Stomach (tissue), 8 donors: ENCODE measurements at regions not wholly inside any gene's neighbourhood (a gene's known extent, or its start where the extent isn't known, plus 50 kb on each side); places are given as distances from the start of the nearest gene placed in this dataset.
A peak's percentile ranks its signal among the peaks of the same experiment; 100 is the strongest.
"Not testable (repeated sequence)": the region's sequence is repeated elsewhere in the genome, so short reads cannot be mapped to it uniquely, and the experiment has no call there.

Source experiments
- DNase-seq, 2 donors: peaks; one replicate each; pipeline versions ENCODE4 v3.0.0 to v3.0.0-alpha.2; 2013 to 2019
- H3K27ac ChIP-seq, 5 donors: fragments of 200-600 bp in 4 of 5; sonication (generic) in 4 of 5; one replicate each; pipeline ENCODE4 v1.5.1; 2013 to 2019; ENCODE audit warnings: mild to moderate bottlenecking in 1 of 5, moderate library complexity in 1 of 5
- H3K27me3 ChIP-seq, 3 donors: fragments of 200-600 bp; sonication (generic); one replicate each; pipeline ENCODE4 v1.5.1; 2017 to 2019; ENCODE audit warnings: mixed run types in 1 of 3
- H3K36me3 ChIP-seq, 4 donors: fragments of 200-600 bp; sonication (generic); 1 replicate in 3 of 4; 2 replicates in 1 of 4; pipeline ENCODE4 v1.5.1; 2016 to 2019
- H3K4me1 ChIP-seq, 4 donors: fragments of 200-600 bp; sonication (generic); one replicate each; pipeline ENCODE4 v1.5.1; 2016 to 2019
- H3K4me3 ChIP-seq, 4 donors: fragments of 200-600 bp; sonication (generic) in 3 of 4; one replicate each; pipeline ENCODE4 v1.5.1; 2016 to 2019; ENCODE audit warnings: mild to moderate bottlenecking in 1 of 4
- H3K9me3 ChIP-seq, 4 donors: fragments of 200-600 bp; sonication (generic); one replicate each; pipeline ENCODE4 v1.5.1; 2016 to 2019
- CTCF ChIP-seq, 7 experiments: fragments of 450-650 bp in 4 of 7; fragments of 200-600 bp in 3 of 7; sonication (generic) in 3 of 7; IDR thresholded peaks; one replicate each; pipeline ENCODE4 v1.5.1; 2016 to 2019; ENCODE audit warnings: antibody characterized with exemption in 7 of 7, control low read depth in 2 of 7, mild to moderate bottlenecking in 1 of 7
- EP300 ChIP-seq: sonication (generic); formaldehyde crosslinking; IDR thresholded peaks from one replicate; pipeline ENCODE4 v1.6.1; 2017; ENCODE audit warnings: antibody characterized with exemption
- POLR2A ChIP-seq, 4 donors: fragments of 450-650 bp; IDR thresholded peaks; one replicate each; pipeline ENCODE4 v1.6.1; 2016; ENCODE audit warnings: antibody characterized with exemption in 4 of 4, control low read depth in 2 of 4, mild to moderate bottlenecking in 1 of 4, moderate library complexity in 1 of 4
- POLR2AphosphoS5 ChIP-seq, 3 donors: sonication (generic); formaldehyde crosslinking; IDR thresholded peaks; one replicate each; pipeline ENCODE4 v1.6.1; 2016; ENCODE audit warnings: antibody characterized with exemption in 3 of 3
- WGBS, 5 donors: extraction: QIAGEN DNeasy Blood & Tissue Kit in 3 of 5; methylation state at CpG; one replicate each; pipeline versions ENCODE4 v1.1.5 to v1.1.7; 2013 to 2018; 5-methylcytosine and 5-hydroxymethylcytosine counted together
- intact Hi-C: fragments of 100-400 bp; cut with DNase I; formaldehyde crosslinking; loops from one replicate; pipeline ENCODE4 v1.15.1; 2023; ENCODE audit warnings: low total_unique reads
- donor health status: healthy with polysubstance abuse.
- donor health status: Bipolar disorder and iron deficiency.
- donor health status: healthy.

- DNase-seq = peak in 1 of 2 donors; percentile 82
- H3K36me3 ChIP-seq = no peaks in the 10 kb centered on the region
- WGBS, 5 donors = 0 to 4% (median 0%) methylated on average over 1 of the region's 1 CpG
- no peak overlapping the region for H3K4me3 ChIP-seq
- no peaks in the 10 kb centered on the region for H3K9me3 ChIP-seq
- peaks cover 0 to 5% (median 0%) of the 10 kb centered on the region in 4 donors for H3K4me1 ChIP-seq
- peak overlapping the region in 1 of 5 donors; percentile 18 for H3K27ac ChIP-seq
- intact Hi-C loops = loop anchor here (10.0 kb wide), 1 partner anchor 828 kb away; no protein-coding TSS in a partner anchor
- TF ChIP-seq POLR2AphosphoS5 (IDR thresholded peaks at IDR 0.05) = no peak
- no peak for TF ChIP-seq EP300
- no peak for TF ChIP-seq POLR2A (IDR thresholded peaks at IDR 0.05)
- peak in 5 of 7 experiments; percentile 31 to 71 (median 60) for TF ChIP-seq CTCF (IDR thresholded peaks at IDR 0.05)
- H3K27me3 ChIP-seq = no peaks in the 10 kb centered on the region
Observed at GRCh38 chr9:86486891-86487837, 133.0 kb upstream of the TUT7 start.

DNA sequence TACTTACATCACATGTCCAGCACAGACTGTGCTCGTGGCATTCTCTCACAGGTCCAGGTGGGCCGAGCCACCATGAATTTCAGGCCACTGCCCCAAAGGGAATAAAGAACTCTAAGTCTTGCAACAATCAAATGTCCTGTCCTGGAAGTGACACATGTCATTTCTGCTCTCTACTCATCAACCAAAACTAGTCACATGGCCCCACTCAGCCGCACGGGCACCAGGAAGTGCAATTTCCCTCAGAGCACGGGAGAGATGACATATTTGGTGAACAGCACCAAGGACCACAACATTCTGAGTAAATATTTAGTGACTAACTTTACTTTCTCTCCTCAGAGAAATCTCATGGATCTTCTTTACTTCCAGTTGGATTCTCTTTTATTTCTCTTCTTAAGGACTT is 131.1 kb upstream of the TUT7 start:
- DNase-seq = no peak
- Histone ChIP-seq H3K4me1 (peaks cover 0 to 5% (median 0%) of the 10 kb centered on the region in 4 donors), H3K9me3 (peaks cover 0 to 5% (median 0%) of the 10 kb centered on the region in 4 donors), H3K27me3 (no peaks in the 10 kb centered on the region), H3K4me3 (no peak overlapping the region), H3K27ac (no peak overlapping the region), H3K36me3 (no peaks in the 10 kb centered on the region)
- TF ChIP-seq POLR2A (IDR thresholded peaks at IDR 0.05) = no peak
- TF ChIP-seq POLR2AphosphoS5 (IDR thresholded peaks at IDR 0.05) = no peak
- no peak for TF ChIP-seq EP300
- no peak for TF ChIP-seq CTCF (IDR thresholded peaks at IDR 0.05)
- intact Hi-C loops = loop anchor here (10.0 kb wide), 1 partner anchor 829 kb away; no protein-coding TSS in a partner anchor
- 57 to 79% (median 66%) methylated on average over 5 of the region's 5 CpGs for WGBS, 5 donors

DNA sequence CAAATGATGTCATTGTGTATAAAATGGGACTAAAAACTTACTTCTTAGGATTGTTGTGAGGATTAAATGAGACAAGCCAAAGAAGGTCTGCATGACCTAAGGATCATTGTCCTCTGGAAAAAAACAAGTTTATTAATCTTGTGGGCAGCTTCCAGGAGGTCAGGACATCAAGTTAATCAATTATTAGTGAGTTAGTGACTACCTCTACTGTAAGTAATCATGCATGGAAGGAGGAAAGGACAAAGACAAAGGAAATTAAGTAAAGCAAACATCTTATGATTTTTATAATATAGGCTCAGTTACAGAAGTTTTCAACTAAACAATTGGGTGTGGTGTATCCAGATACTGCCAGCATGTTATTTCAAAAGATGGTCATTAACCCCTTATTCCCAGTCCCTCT is 129.3 kb upstream of the TUT7 start:
- intact Hi-C loops = loop anchor here (10.0 kb wide), 1 partner anchor 831 kb away; no protein-coding TSS in a partner anchor
- H3K4me1 ChIP-seq = peaks cover 0 to 5% (median 0%) of the 10 kb centered on the region in 4 donors
- DNase-seq = no peak
- H3K9me3 ChIP-seq = peaks cover 0 to 5% (median 0%) of the 10 kb centered on the region in 4 donors
- no peak for TF ChIP-seq POLR2A (IDR thresholded peaks at IDR 0.05)
- no peak for TF ChIP-seq POLR2AphosphoS5 (IDR thresholded peaks at IDR 0.05)
- no peak for TF ChIP-seq CTCF (IDR thresholded peaks at IDR 0.05)
- no peak for TF ChIP-seq EP300
- no peaks in the 10 kb centered on the region for H3K27me3 ChIP-seq
- H3K4me3 ChIP-seq = no peak overlapping the region
- H3K36me3 ChIP-seq = no peaks in the 10 kb centered on the region
- H3K27ac ChIP-seq = no peak overlapping the region

DNA sequence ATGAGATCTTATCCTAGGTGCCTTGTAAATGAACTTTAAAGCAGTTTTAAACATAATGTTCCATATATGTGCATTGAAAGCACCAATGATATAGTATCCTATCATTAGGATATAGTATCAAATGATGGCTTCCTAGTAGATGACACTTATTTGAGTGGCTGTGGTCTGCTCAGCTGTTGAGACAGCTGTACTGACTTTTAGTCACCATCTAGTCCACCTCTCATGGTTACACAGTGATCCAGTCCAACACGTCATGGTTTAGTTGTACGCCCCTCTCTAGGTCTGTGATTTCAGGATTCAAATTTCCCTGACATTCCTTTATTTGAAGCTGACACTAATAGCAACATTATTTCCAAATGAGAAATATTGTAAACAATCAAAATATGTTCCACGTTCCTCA is 127.3 kb upstream of the TUT7 start:
- DNase-seq = no peak
- H3K4me3 ChIP-seq = no peak overlapping the region
- intact Hi-C loops = loop anchor here (10.0 kb wide), 1 partner anchor 833 kb away; no protein-coding TSS in a partner anchor
- no peaks in the 10 kb centered on the region for H3K4me1 ChIP-seq
- TF ChIP-seq EP300 = no peak
- no peak for TF ChIP-seq CTCF (IDR thresholded peaks at IDR 0.05)
- TF ChIP-seq POLR2A (IDR thresholded peaks at IDR 0.05) = no peak
- no peak for TF ChIP-seq POLR2AphosphoS5 (IDR thresholded peaks at IDR 0.05)
- no peaks in the 10 kb centered on the region for H3K36me3 ChIP-seq
- no peaks in the 10 kb centered on the region for H3K27me3 ChIP-seq
- H3K27ac ChIP-seq = no peak overlapping the region
- peaks cover 0 to 5% (median 0%) of the 10 kb centered on the region in 4 donors for H3K9me3 ChIP-seq
- WGBS, 5 donors = 87 to 94% (median 92%) methylated on average over 3 of the region's 3 CpGs

DNA sequence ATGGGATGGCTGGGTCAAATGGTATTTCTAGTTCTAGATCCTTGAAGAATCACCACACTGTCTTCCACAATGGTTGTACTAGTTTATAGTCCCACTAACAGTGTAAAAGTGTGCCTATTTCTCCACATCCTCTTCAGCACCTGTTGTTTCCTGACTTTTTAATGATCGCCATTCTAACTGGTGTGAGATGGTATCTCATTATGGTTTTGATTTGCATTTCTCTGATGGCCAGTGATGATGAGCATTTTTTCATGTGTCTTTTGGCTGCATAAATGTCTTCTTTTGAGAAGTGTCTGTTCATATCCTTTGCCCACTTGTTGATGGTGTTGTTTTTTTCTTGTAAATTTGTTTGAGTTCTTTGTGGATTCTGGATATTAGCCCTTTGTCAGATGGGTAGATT is 121.0 kb upstream of the TUT7 start:
- peaks cover 0 to 15% (median 2%) of the 10 kb centered on the region in 4 donors for H3K4me1 ChIP-seq
- intact Hi-C loops, H3K36me3 ChIP-seq, H3K9me3 ChIP-seq, H3K27me3 ChIP-seq, DNase-seq, H3K4me3 ChIP-seq, H3K27ac ChIP-seq: not testable (repeated sequence)
- 89 to 100% (median 93%) methylated on average over 1 of the region's 1 CpG for WGBS, 5 donors
